T-cell (primary cell): ENCODE measurements at regions not wholly inside any gene's neighbourhood (a gene's known extent, or its start where the extent isn't known, plus 50 kb on each side); places are given as distances from the start of the nearest gene placed in this dataset.

ENCODE experiments used
- ATAC-seq, 4 experiments: fragments of 200-7000 bp in 3 of 4; fragments of 150-1000 bp in 1 of 4; cut with Tn5 transposase; replicated peaks in 1 of 4; 1 replicate in 3 of 4; 2 replicates in 1 of 4; pipeline ENCODE4 v1.10.0; 2021; ENCODE audit warnings: moderate library complexity in 3 of 4, mild to moderate bottlenecking in 2 of 4, moderate number of reproducible peaks in 1 of 4
- CTCF ChIA-PET, 2 donors: fragments of 300-600 bp; sonication (Branson Sonifier 250); formaldehyde crosslinking; loops; one replicate each; lab custom pipeline; 2022; ENCODE audit warnings: antibody characterized with exemption in 2 of 2; lab: Charles Lee
- POLR2A ChIA-PET, 2 donors: fragments of 300-600 bp; sonication (Branson Sonifier 250); formaldehyde crosslinking; loops; one replicate each; lab custom pipeline; 2022; ENCODE audit warnings: antibody characterized with exemption in 2 of 2; lab: Charles Lee
- DNase-seq, 35 experiments: peaks; one replicate each; pipeline versions ENCODE4 v3.0.0 to v3.0.0-alpha.2; 2013 to 2023
- H3K27ac ChIP-seq: one replicate; pipeline ENCODE4 v1.5.1; 2013; ENCODE audit warnings: low read length
- H3K27me3 ChIP-seq, 2 experiments: replicated peaks in 1 of 2; 1 replicate in 1 of 2; 2 replicates in 1 of 2; pipeline versions ENCODE4 v1.6.1 to v1.7.0; 2013; ENCODE audit warnings: low read length in 1 of 2, mixed read lengths in 1 of 2; ENCODE audit not compliant: control insufficient read depth in 2 of 2, insufficient read depth in 2 of 2; ENCODE audit errors: extremely low read depth in 1 of 2
- H3K36me3 ChIP-seq, 2 donors: 1 replicate in 1 of 2; 2 replicates in 1 of 2; pipeline versions ENCODE4 v1.6.1 to v1.7.0; 2013; ENCODE audit warnings: low read length in 1 of 2; ENCODE audit not compliant: control insufficient read depth in 2 of 2, insufficient read depth in 1 of 2; ENCODE audit errors: extremely low read depth in 1 of 2
- H3K4me1 ChIP-seq, 2 experiments: 1 replicate in 1 of 2; 2 replicates in 1 of 2; pipeline versions ENCODE4 v1.6.1 to v1.7.0; 2013; ENCODE audit warnings: low read length in 2 of 2, mixed read lengths in 1 of 2; ENCODE audit not compliant: insufficient read depth in 2 of 2, control insufficient read depth in 1 of 2; ENCODE audit errors: extremely low read depth in 1 of 2
- H3K4me3 ChIP-seq, 2 donors: 1 replicate in 1 of 2; 2 replicates in 1 of 2; pipeline versions ENCODE4 v1.5.1 to v1.7.0; 2013; ENCODE audit warnings: mild to moderate bottlenecking in 2 of 2, low read length in 1 of 2, moderate library complexity in 1 of 2; ENCODE audit not compliant: control insufficient read depth in 1 of 2; ENCODE audit errors: extremely low read depth in 1 of 2
- H3K9me3 ChIP-seq: 2 replicates; pipeline ENCODE4 v1.7.0; 2013
- H3K27ac Mint-ChIP-seq, 2 donors: one replicate each; pipeline ENCODE4 v1.8.0; 2020 to 2021; ENCODE audit warnings: mild to moderate bottlenecking in 2 of 2, mixed read lengths in 2 of 2
- H3K27me3 Mint-ChIP-seq, 2 donors: one replicate each; pipeline ENCODE4 v1.8.0; 2021 to 2022; ENCODE audit warnings: mixed read lengths in 2 of 2
- H3K36me3 Mint-ChIP-seq: one replicate; pipeline ENCODE4 v1.8.0; 2021; ENCODE audit warnings: mixed read lengths
- H3K4me1 Mint-ChIP-seq, 3 donors: one replicate each; pipeline ENCODE4 v1.8.0; 2020 to 2022; ENCODE audit warnings: mixed read lengths in 3 of 3, mild to moderate bottlenecking in 1 of 3
- H3K4me3 Mint-ChIP-seq, 3 donors: one replicate each; pipeline ENCODE4 v1.8.0; 2020 to 2022; ENCODE audit warnings: mild to moderate bottlenecking in 3 of 3, mixed read lengths in 3 of 3, moderate library complexity in 3 of 3
- H3K9me3 Mint-ChIP-seq, 3 donors: one replicate each; pipeline ENCODE4 v1.8.0; 2020 to 2022; ENCODE audit warnings: mixed read lengths in 3 of 3
- WGBS: methylation state at CpG from one replicate; pipeline ENCODE4 v1.1.5; 2013; ENCODE audit warnings: missing lambda C conversion rate; ENCODE audit not compliant: insufficient coverage; 5-methylcytosine and 5-hydroxymethylcytosine counted together

DNA sequence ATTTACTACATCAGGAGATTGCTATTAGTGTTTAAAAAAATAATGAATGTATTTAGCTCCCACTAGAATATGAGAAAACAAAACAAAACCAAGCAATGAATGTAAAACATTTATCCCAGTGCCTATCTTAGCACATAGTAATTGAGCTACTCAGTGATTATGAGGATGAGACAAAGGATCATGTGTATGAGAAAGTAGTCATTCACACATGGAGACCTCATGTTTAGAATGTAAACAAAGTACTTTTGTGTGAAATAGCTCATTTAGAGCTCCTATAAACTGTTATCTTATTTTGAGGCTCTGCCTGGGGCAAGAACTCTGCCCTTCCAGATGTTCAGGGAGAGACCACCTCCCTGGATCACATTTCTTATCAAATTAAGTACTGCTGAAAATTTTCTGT lies 236.8 kb downstream of the LRRN1 start:
- DNase-seq, result no peak
- H3K4me1 Mint-ChIP-seq, result no peaks in the 10 kb centered on the region
- peaks cover 0 to 2% of the 10 kb centered on the region in 2 donors for H3K36me3 ChIP-seq
- POLR2A ChIA-PET, result no interaction called here
- no peak for ATAC-seq
- CTCF ChIA-PET, result no interaction called here
- no peaks in the 10 kb centered on the region for H3K9me3 ChIP-seq
- no peak overlapping the region for H3K4me3 Mint-ChIP-seq
- no peaks in the 10 kb centered on the region for H3K27me3 ChIP-seq
- no peaks in the 10 kb centered on the region for H3K9me3 Mint-ChIP-seq
- no peak overlapping the region for H3K4me3 ChIP-seq
- no peaks in the 10 kb centered on the region for H3K36me3 Mint-ChIP-seq
- H3K27ac Mint-ChIP-seq, result no peak overlapping the region
- H3K27me3 Mint-ChIP-seq, result no peaks in the 10 kb centered on the region
- no peak overlapping the region for H3K27ac ChIP-seq
- no peaks in the 10 kb centered on the region for H3K4me1 ChIP-seq

DNA sequence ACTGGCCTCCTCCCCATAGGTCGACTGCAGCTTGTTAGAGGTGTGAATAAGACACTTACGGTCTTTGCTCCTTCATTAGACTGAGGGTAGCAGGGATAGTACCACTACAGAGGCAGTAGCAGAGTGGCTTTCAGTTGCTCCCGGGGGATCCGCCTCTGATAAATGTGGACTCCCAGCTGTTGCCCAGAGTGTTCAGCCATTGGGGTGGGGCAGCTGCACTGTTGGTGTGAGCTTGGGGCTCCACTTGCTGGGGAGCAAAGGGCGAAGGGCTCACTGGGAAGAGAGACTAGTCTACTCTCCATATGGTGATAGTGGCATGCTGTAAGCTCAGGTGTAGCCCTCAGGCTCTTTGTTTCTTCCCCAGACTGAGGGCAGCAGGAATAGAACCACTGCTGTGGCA lies 239.1 kb downstream of the LRRN1 start:
- WGBS, result 77% methylated on average over 5 of the region's 5 CpGs

DNA sequence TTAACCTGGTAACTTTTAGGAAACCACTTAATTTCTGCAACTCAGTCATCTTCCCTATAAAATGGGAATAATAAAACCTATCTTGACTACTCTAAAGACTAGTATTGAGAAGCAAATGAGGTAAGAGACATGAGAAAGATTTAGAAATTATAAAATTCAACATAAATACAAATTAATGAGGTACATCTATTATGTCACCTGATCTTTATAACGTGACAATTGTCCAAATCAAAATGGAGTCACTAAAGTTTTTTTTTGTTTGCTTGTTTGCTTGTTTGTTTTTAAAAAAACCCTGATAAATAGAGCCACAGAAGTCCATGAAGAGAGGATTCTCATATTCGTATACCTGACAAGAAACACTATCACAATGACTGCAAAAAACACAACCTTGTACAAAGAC lies 242.8 kb downstream of the LRRN1 start:
- CTCF ChIA-PET, result no interaction called here
- no peaks in the 10 kb centered on the region for H3K27me3 ChIP-seq
- ATAC-seq (no peak), DNase-seq (no peak)
- H3K4me3 ChIP-seq, result no peak overlapping the region
- Mint-ChIP-seq H3K4me3 (no peak overlapping the region), H3K36me3 (no peaks in the 10 kb centered on the region), H3K4me1 (no peaks in the 10 kb centered on the region), H3K27me3 (no peaks in the 10 kb centered on the region), H3K27ac (no peak overlapping the region), H3K9me3 (no peaks in the 10 kb centered on the region)
- H3K36me3 ChIP-seq, result peaks cover 0 to 2% of the 10 kb centered on the region in 2 donors
- H3K27ac ChIP-seq, result no peak overlapping the region
- no CpG with 5 or more reads among the region's 2 CpGs for WGBS
- POLR2A ChIA-PET, result no interaction called here
- H3K4me1 ChIP-seq, result no peaks in the 10 kb centered on the region
- H3K9me3 ChIP-seq, result no peaks in the 10 kb centered on the region

More for the DNA sequence above, 239.1 kb downstream of the LRRN1 start:
- no peaks in the 10 kb centered on the region for H3K9me3 Mint-ChIP-seq
- POLR2A ChIA-PET, result no interaction called here
- no peak overlapping the region for H3K27ac Mint-ChIP-seq
- CTCF ChIA-PET, result no interaction called here
- Histone ChIP-seq H3K4me3 (no peak overlapping the region), H3K4me1 (no peaks in the 10 kb centered on the region), H3K36me3 (peaks cover 0 to 2% of the 10 kb centered on the region in 2 donors), H3K27me3 (no peaks in the 10 kb centered on the region), H3K27ac (no peak overlapping the region), H3K9me3 (no peaks in the 10 kb centered on the region)
- ATAC-seq (no peak), DNase-seq (no peak)
- H3K4me1 Mint-ChIP-seq, result no peaks in the 10 kb centered on the region
- H3K27me3 Mint-ChIP-seq, result no peaks in the 10 kb centered on the region
- H3K4me3 Mint-ChIP-seq, result no peak overlapping the region
- no peaks in the 10 kb centered on the region for H3K36me3 Mint-ChIP-seq

DNA sequence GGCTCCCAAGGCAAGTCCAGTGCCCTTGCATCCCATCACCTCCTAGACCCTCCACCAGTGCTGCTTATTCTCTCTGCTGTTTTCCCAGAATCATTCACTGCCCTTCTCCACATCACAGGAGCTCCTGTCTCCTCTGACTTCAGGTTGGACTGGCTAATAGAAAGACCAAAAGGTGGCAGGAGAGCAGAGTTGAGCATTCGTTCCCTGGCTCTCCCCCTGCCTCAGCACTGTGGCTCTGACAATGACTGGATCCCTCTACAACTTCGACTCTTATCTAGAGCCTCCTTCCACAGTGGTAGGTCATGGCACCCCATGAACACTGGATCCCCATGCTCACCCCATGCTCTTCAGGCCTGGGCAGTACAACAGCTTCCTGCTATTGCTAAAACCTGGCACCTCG lies 243.6 kb downstream of the LRRN1 start:
- no peak for DNase-seq
- Mint-ChIP-seq H3K4me3 (no peak overlapping the region), H3K27me3 (no peaks in the 10 kb centered on the region), H3K27ac (no peak overlapping the region), H3K9me3 (no peaks in the 10 kb centered on the region), H3K36me3 (no peaks in the 10 kb centered on the region), H3K4me1 (no peaks in the 10 kb centered on the region)
- ChIA-PET CTCF (no interaction called here), POLR2A (no interaction called here)
- Histone ChIP-seq H3K9me3 (no peaks in the 10 kb centered on the region), H3K36me3 (peaks cover 0 to 2% of the 10 kb centered on the region in 2 donors), H3K27ac (no peak overlapping the region), H3K4me1 (no peaks in the 10 kb centered on the region), H3K27me3 (no peaks in the 10 kb centered on the region), H3K4me3 (no peak overlapping the region)
- 48% methylated on average over 3 of the region's 3 CpGs for WGBS
- no peak for ATAC-seq

DNA sequence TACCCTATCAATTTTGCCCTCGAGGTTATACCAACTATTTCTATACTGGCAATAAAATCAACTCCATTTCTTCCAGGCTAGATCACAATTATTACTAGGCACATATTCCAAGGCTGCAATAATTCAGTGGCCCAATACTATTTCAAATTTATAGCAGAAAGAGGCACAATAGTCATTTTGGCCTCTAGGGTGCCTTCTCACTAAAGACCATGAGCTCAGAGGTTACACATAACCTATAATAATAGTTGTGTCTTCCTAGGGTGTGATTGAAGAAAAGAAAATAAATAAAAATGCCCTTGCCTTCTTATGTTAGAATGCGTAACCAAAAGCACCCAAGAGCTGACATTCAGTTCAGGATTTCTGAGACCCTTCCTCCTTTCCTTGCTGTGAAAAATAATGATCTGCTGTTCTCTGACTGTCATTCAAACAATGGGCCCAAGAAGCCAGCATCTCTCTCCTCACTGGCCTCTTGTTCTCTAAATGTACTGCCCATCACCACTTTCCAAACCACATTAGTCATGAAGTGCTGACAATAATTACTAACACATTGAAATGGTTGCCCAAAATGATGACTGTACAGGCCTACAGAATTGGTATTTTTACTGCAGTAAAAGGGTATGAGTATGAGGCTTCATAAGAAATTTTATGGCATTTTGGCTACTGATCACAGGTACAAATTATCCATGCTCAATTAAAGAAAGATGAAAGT lies 244.8 kb downstream of the LRRN1 start:
- Histone ChIP-seq H3K4me3 (no peak overlapping the region), H3K9me3 (no peaks in the 10 kb centered on the region), H3K4me1 (no peaks in the 10 kb centered on the region), H3K36me3 (no peaks in the 10 kb centered on the region), H3K27ac (no peak overlapping the region), H3K27me3 (no peaks in the 10 kb centered on the region)
- Mint-ChIP-seq H3K4me1 (no peaks in the 10 kb centered on the region), H3K36me3 (no peaks in the 10 kb centered on the region), H3K4me3 (no peak overlapping the region), H3K27ac (no peak overlapping the region), H3K27me3 (no peaks in the 10 kb centered on the region), H3K9me3 (no peaks in the 10 kb centered on the region)
- no peak for ATAC-seq
- CTCF ChIA-PET, result no interaction called here
- 100% methylated on average over 1 of the region's 2 CpGs for WGBS
- no peak for DNase-seq
- POLR2A ChIA-PET, result no interaction called here

DNA sequence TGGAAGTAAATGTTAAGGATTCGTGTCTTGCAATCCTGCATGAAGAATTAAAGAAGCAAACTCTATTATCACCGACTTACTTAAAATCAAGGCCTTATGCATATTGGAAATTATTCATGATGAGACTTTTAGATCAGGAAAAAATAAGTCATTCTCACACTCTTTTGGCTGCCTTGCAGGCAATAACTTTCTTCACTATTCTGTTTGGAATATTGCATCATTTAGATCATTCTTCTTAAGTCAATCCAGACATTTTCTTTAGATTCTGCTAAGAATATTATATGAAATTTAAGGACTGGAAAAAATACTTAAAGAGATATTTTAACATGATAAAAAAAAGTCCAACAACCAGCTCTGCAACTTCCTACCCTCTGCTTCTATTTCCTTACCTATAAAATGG lies 245.4 kb downstream of the LRRN1 start:
- H3K27ac Mint-ChIP-seq, result no peak overlapping the region
- Histone ChIP-seq H3K9me3 (no peaks in the 10 kb centered on the region), H3K36me3 (no peaks in the 10 kb centered on the region), H3K4me1 (no peaks in the 10 kb centered on the region), H3K27ac (no peak overlapping the region), H3K4me3 (no peak overlapping the region), H3K27me3 (no peaks in the 10 kb centered on the region)
- ChIA-PET CTCF (no interaction called here), POLR2A (no interaction called here)
- H3K4me3 Mint-ChIP-seq, result no peak overlapping the region
- H3K36me3 Mint-ChIP-seq, result no peaks in the 10 kb centered on the region
- no peak for DNase-seq
- ATAC-seq, result no peak
- no CpG with 5 or more reads among the region's 2 CpGs for WGBS
- no peaks in the 10 kb centered on the region for H3K9me3 Mint-ChIP-seq
- H3K4me1 Mint-ChIP-seq, result no peaks in the 10 kb centered on the region
- H3K27me3 Mint-ChIP-seq, result no peaks in the 10 kb centered on the region

DNA sequence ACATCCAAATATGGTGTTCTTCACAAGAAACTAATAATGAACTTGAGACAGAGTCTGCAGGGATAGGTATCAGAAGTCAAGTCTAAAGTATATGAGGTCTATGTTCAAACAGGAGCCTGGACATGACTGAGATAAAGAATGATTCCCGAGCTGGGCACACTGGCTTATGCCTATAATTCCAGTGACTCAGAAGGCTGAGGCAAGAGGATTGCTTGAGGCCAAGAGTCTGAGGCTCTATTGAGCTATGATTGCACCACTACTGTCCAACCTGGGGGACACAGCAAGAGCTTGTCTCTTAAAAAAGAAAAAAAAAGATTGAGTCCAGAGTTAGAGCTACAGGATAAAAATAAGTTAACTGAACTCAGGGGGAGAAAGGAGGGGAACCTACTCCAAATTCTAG lies 246.5 kb downstream of the LRRN1 start:
- no peak for ATAC-seq
- CTCF ChIA-PET, result no interaction called here

More for the DNA sequence above, 246.5 kb downstream of the LRRN1 start:
- H3K4me3 ChIP-seq, result no peak overlapping the region
- WGBS, result 93% methylated on average over 1 of the region's 1 CpG
- POLR2A ChIA-PET, result no interaction called here
- Mint-ChIP-seq H3K36me3 (no peaks in the 10 kb centered on the region), H3K27me3 (no peaks in the 10 kb centered on the region), H3K4me1 (no peaks in the 10 kb centered on the region), H3K4me3 (no peak overlapping the region), H3K27ac (no peak overlapping the region), H3K9me3 (no peaks in the 10 kb centered on the region)
- H3K27me3 ChIP-seq, result no peaks in the 10 kb centered on the region
- H3K9me3 ChIP-seq, result no peaks in the 10 kb centered on the region
- H3K36me3 ChIP-seq, result no peaks in the 10 kb centered on the region
- H3K27ac ChIP-seq, result no peak overlapping the region
- H3K4me1 ChIP-seq, result no peaks in the 10 kb centered on the region
- no peak for DNase-seq
